Cardiac septum (tissue), 1 donor: ENCODE measurements at regions not wholly inside any gene's neighbourhood (a gene's known extent, or its start where the extent isn't known, plus 50 kb on each side); places are given as distances from the start of the nearest gene placed in this dataset.

Experiments used
- DNase-seq: peaks from one replicate; pipeline ENCODE4 v3.0.0-alpha.2; 2020; ENCODE audit warnings: low spot score
- intact Hi-C: fragments of 100-400 bp; cut with DNase I; formaldehyde crosslinking; loops from one replicate; pipeline ENCODE4 v1.14.0; 2022
- donor health status: DM: no; HTN: no; CAD: no.

GRCh38 chr2:217117523-217117922 is 257.7 kb upstream of the TNP1 start:
- DNase-seq: no peak
- intact Hi-C loops: no loop called here

- intact Hi-C loops: no loop called here
- DNase-seq: no peak
These were observed 256.7 kb upstream of the TNP1 start for GRCh38 chr2:217116610-217117009.

GRCh38 chr2:217114117-217114516 is 254.3 kb upstream of the TNP1 start:
- no peak for DNase-seq
- intact Hi-C loops: no loop called here

- intact Hi-C loops: no loop called here
These were observed 253.6 kb upstream of the TNP1 start for GRCh38 chr2:217113491-217113890.

GRCh38 chr2:217110550-217110949 is 250.7 kb upstream of the TNP1 start:
- intact Hi-C loops: no loop called here
- no peak for DNase-seq

More at GRCh38 chr2:217113491-217113890, 253.6 kb upstream of the TNP1 start:
- DNase-seq: no peak

GRCh38 chr2:217108575-217109027 is 248.7 kb upstream of the TNP1 start:
- intact Hi-C loops: no loop called here
- no peak for DNase-seq

GRCh38 chr2:217108086-217108485 is 248.2 kb upstream of the TNP1 start:
- intact Hi-C loops: no loop called here
- DNase-seq: no peak

GRCh38 chr2:217107480-217107879 is 247.6 kb upstream of the TNP1 start:
- intact Hi-C loops: no loop called here
- DNase-seq: no peak

GRCh38 chr2:217106650-217107014 is 246.8 kb upstream of the TNP1 start:
- DNase-seq: no peak
- intact Hi-C loops: no loop called here

GRCh38 chr2:217105733-217106649 is 246.1 kb upstream of the TNP1 start:
- intact Hi-C loops: no loop called here
- no peak for DNase-seq

GRCh38 chr2:217103752-217104545 is 244.1 kb upstream of the TNP1 start:
- intact Hi-C loops: no loop called here
- no peak for DNase-seq

- no peak for DNase-seq
- intact Hi-C loops: no loop called here
These were observed 243.1 kb upstream of the TNP1 start for GRCh38 chr2:217102956-217103355.

- no peak for DNase-seq
- intact Hi-C loops: no loop called here
These were observed 242.1 kb upstream of the TNP1 start for GRCh38 chr2:217101972-217102371.

GRCh38 chr2:217099561-217099960 is 239.7 kb upstream of the TNP1 start:
- no peak for DNase-seq
- intact Hi-C loops: no loop called here

- intact Hi-C loops: no loop called here
- no peak for DNase-seq
These were observed 238.6 kb upstream of the TNP1 start for GRCh38 chr2:217098435-217098834.

GRCh38 chr2:217097346-217097745 is 237.5 kb upstream of the TNP1 start:
- DNase-seq: no peak
- intact Hi-C loops: no loop called here

- no peak for DNase-seq
- intact Hi-C loops: no loop called here
These were observed 236.8 kb upstream of the TNP1 start for GRCh38 chr2:217096474-217097225.

- DNase-seq: no peak
- intact Hi-C loops: no loop called here
These were observed 235.8 kb upstream of the TNP1 start for GRCh38 chr2:217095511-217096205.

- intact Hi-C loops: no loop called here
- no peak for DNase-seq
These were observed 233.0 kb upstream of the TNP1 start for GRCh38 chr2:217092710-217093379.
